ENCODE measurements at regions not wholly inside any gene's neighbourhood (a gene's known extent, or its start where the extent isn't known, plus 50 kb on each side); places are given as distances from the start of the nearest gene placed in this dataset.
"Not testable (repeated sequence)": the region's sequence is repeated elsewhere in the genome, so short reads cannot be mapped to it uniquely, and the experiment has no call there.

- intact Hi-C loops (cut with DNase I; ENCODE audit: low total_unique reads) = no loop called here
- TF ChIP-seq POLR2A (IDR thresholded peaks at IDR 0.05) (no peak), CTCF (IDR thresholded peaks at IDR 0.05) (no peak)
- WGBS, 2 donors = 42 to 54% methylated on average over 3 of the region's 3 CpGs
- H3K4me3 ChIP-seq (ENCODE audit: low read depth, poor library complexity, severe bottlenecking) = no peak overlapping the region
- no peak for DNase-seq (ENCODE audit: low spot score in 2 of 2)
These were observed 674.9 kb upstream of the POM121L12 start for GRCh38 chr7:52360541-52360940.

- no peak for DNase-seq (ENCODE audit: low spot score in 2 of 2)
- no peak overlapping the region for H3K4me3 ChIP-seq (ENCODE audit: low read depth, poor library complexity, severe bottlenecking)
- intact Hi-C loops (cut with DNase I; ENCODE audit: low total_unique reads) = no loop called here
- no peak for TF ChIP-seq CTCF (IDR thresholded peaks at IDR 0.05)
- no peak for TF ChIP-seq POLR2A (IDR thresholded peaks at IDR 0.05)
- 60 to 72% methylated on average over 3 of the region's 3 CpGs for WGBS, 2 donors
These were observed 680.4 kb upstream of the POM121L12 start for GRCh38 chr7:52355053-52355452.

GRCh38 chr7:52352013-52352981, 683.1 kb upstream of the POM121L12 start:
- intact Hi-C loops (cut with DNase I; ENCODE audit: low total_unique reads) = no loop called here
- DNase-seq (ENCODE audit: low spot score in 2 of 2) = no peak

GRCh38 chr7:52344015-52344414, 691.4 kb upstream of the POM121L12 start:
- 67 to 83% methylated on average over 2 of the region's 2 CpGs for WGBS, 2 donors
- TF ChIP-seq POLR2A (IDR thresholded peaks at IDR 0.05) (no peak), CTCF (IDR thresholded peaks at IDR 0.05) (no peak)
- H3K4me3 ChIP-seq (ENCODE audit: low read depth, poor library complexity, severe bottlenecking) = no peak overlapping the region
- no peak for DNase-seq (ENCODE audit: low spot score in 2 of 2)
- intact Hi-C loops (cut with DNase I; ENCODE audit: low total_unique reads) = no loop called here

More at GRCh38 chr7:52352013-52352981, 683.1 kb upstream of the POM121L12 start:
- TF ChIP-seq CTCF (IDR thresholded peaks at IDR 0.05) (no peak), POLR2A (IDR thresholded peaks at IDR 0.05) (no peak)
- no peak overlapping the region for H3K4me3 ChIP-seq (ENCODE audit: low read depth, poor library complexity, severe bottlenecking)
- 45 to 53% methylated on average over 4 of the region's 4 CpGs for WGBS, 2 donors

GRCh38 chr7:52340067-52340466, 695.4 kb upstream of the POM121L12 start:
- no peak for DNase-seq (ENCODE audit: low spot score in 2 of 2)
- TF ChIP-seq POLR2A (IDR thresholded peaks at IDR 0.05) = no peak
- no peak overlapping the region for H3K4me3 ChIP-seq (ENCODE audit: low read depth, poor library complexity, severe bottlenecking)
- WGBS, 2 donors = 65 to 67% methylated on average over 6 of the region's 6 CpGs
- intact Hi-C loops (cut with DNase I; ENCODE audit: low total_unique reads) = no loop called here

- WGBS, 2 donors = 78 to 80% methylated on average over 6 to 7 of the region's 7 CpGs
- intact Hi-C loops (cut with DNase I; ENCODE audit: low total_unique reads); DNase-seq (ENCODE audit: low spot score in 2 of 2); H3K4me3 ChIP-seq (ENCODE audit: low read depth, poor library complexity, severe bottlenecking): not testable (repeated sequence)
These were observed 707.1 kb upstream of the POM121L12 start for GRCh38 chr7:52328328-52328727.

Measured in lower leg skin (tissue), 4 donors.